AG04449 (cell line): ENCODE measurements at regions not wholly inside any gene's neighbourhood (a gene's known extent, or its start where the extent isn't known, plus 50 kb on each side); places are given as distances from the start of the nearest gene placed in this dataset.

Experiments
- CTCF ChIA-PET: fragments of 350-600 bp; formaldehyde crosslinking; extraction: SDS; loops from one replicate; lab custom pipeline; 2021; ENCODE audit warnings: antibody characterized with exemption; lab: Yijun Ruan, JAX
- POLR2A ChIA-PET: fragments of 400-600, 350-600 bp; formaldehyde crosslinking; extraction: SDS; loops from one replicate; lab custom pipeline; 2020; ENCODE audit warnings: antibody characterized with exemption, inconsistent platforms; lab: Yijun Ruan, JAX
- DNase-seq: peaks from one replicate; pipeline ENCODE4 v3.0.0-alpha.2; 2010; ENCODE audit warnings: low read depth, low spot score
- H3K4me3 ChIP-seq: 2 replicates; pipeline ENCODE4 v1.5.1; 2011; ENCODE audit warnings: low read depth, mild to moderate bottlenecking, control low read depth, low read length
- TF ChIP-seq, protein P1 (sequence below): IDR thresholded peaks from one replicate; pipeline ENCODE4 v1.5.1; 2011; ENCODE audit warnings: mild to moderate bottlenecking, moderate library complexity, low read length, control low read depth, inconsistent platforms; ENCODE audit not compliant: insufficient read depth; ENCODE audit errors: missing control alignments

DNA sequence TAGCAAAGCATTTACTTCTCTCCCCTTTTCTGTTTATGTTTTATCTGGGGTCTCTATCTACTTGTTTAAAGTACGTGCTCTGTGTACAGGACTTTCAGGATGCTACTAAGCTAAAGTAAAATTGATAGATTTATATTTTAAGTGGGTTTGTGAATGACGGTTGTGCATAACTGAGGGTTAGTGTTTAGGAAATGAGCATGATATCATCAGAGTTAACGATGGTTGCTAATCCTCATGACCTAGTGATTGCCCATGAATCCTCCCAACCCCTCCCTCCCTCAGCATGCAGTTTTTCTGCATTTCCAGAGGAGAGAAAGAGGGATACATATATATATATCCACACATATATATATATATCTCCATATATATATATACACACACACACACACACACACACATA is 957.2 kb downstream of the TUSC7 start:
- no peak overlapping the region for H3K4me3 ChIP-seq
- TF ChIP-seq, protein P1, sequence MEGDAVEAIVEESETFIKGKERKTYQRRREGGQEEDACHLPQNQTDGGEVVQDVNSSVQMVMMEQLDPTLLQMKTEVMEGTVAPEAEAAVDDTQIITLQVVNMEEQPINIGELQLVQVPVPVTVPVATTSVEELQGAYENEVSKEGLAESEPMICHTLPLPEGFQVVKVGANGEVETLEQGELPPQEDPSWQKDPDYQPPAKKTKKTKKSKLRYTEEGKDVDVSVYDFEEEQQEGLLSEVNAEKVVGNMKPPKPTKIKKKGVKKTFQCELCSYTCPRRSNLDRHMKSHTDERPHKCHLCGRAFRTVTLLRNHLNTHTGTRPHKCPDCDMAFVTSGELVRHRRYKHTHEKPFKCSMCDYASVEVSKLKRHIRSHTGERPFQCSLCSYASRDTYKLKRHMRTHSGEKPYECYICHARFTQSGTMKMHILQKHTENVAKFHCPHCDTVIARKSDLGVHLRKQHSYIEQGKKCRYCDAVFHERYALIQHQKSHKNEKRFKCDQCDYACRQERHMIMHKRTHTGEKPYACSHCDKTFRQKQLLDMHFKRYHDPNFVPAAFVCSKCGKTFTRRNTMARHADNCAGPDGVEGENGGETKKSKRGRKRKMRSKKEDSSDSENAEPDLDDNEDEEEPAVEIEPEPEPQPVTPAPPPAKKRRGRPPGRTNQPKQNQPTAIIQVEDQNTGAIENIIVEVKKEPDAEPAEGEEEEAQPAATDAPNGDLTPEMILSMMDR, result no peak
- ChIA-PET CTCF (interaction anchor here (0.8 to 1.3 kb wide), 3 partner anchors 8 to 35 kb away, joined by 3 to 4 read pairs (median 3); no protein-coding TSS in a partner anchor), POLR2A (no interaction called here)
- DNase-seq, result no peak

DNA sequence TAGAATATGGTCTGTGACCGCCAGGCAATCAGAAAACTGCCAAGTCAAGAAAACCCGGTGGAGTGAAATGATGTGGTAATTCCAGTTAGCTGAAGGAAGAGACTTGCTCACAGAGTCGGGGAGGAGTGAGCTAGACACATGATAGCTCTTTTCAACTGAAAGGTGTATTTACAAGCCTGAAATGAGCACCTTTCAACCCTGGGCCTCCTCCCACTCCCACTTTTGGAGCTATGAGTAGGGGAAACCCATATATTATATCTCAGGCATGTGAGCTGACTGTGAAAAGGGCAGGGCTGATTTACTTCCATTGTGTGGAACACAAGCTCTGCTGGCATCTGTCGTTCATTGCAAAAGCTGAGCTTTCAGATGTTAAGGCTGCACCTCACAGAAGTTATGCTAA is 960.2 kb downstream of the TUSC7 start:
- CTCF ChIA-PET, result interaction anchor here (1.1 to 1.4 kb wide), 2 partner anchors 12 to 328 kb away, joined by 3 to 6 read pairs; no protein-coding TSS in a partner anchor
- TF ChIP-seq, protein P1, result no peak
- POLR2A ChIA-PET, result no interaction called here
- DNase-seq, result no peak
- no peak overlapping the region for H3K4me3 ChIP-seq

GRCh38 chr3:117671722-117672318 is 962.2 kb downstream of the TUSC7 start:
- CTCF ChIA-PET, result interaction anchor here (0.8 kb wide), 1 partner anchor 10 kb away, joined by 6 read pairs; no protein-coding TSS in a partner anchor
- TF ChIP-seq, protein P1, result no peak
- DNase-seq, result no peak
- no peak overlapping the region for H3K4me3 ChIP-seq
- POLR2A ChIA-PET, result no interaction called here

- TF ChIP-seq, protein P1, result no peak
- no peak for DNase-seq
- ChIA-PET CTCF (interaction anchor here (1.5 kb wide), 1 partner anchor 31 kb away, joined by 3 read pairs; no protein-coding TSS in a partner anchor), POLR2A (no interaction called here)
- no peak overlapping the region for H3K4me3 ChIP-seq
Measured at GRCh38 chr3:117674321-117674720, 964.7 kb downstream of the TUSC7 start.

GRCh38 chr3:117681619-117682018 is 972.0 kb downstream of the TUSC7 start:
- H3K4me3 ChIP-seq, result no peak overlapping the region
- DNase-seq, result no peak
- TF ChIP-seq, protein P1, result no peak
- POLR2A ChIA-PET, result interaction anchor here (1.2 kb wide), 1 partner anchor 24 kb away, joined by 5 read pairs; no protein-coding TSS in a partner anchor
- CTCF ChIA-PET, result interaction anchor here (0.7 to 1.5 kb wide), 5 partner anchors 10 to 316 kb away, joined by 3 to 6 read pairs (median 3); no protein-coding TSS in a partner anchor

DNA sequence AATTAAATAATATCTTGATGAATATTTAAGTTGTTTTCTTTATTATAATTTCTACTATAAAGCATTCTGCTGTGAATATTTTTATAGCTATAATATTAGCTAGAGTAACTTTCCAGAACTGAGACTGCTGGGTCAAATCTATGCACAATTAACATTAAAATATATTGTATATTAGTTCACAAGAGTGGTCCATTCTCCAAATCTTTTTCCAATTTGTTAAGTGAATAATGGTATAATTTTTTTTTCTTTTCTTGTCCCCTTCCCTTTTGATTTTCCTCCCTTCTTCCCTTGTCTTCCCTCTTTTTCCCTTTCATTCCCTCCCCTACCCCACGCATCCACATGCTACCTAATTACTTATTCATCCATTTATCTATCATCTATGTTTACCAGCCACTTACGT is 977.5 kb downstream of the TUSC7 start:
- DNase-seq, result no peak
- no peak overlapping the region for H3K4me3 ChIP-seq
- ChIA-PET CTCF (no interaction called here), POLR2A (no interaction called here)
- TF ChIP-seq, protein P1, result no peak
